Midbrain (tissue), 1 donor: ENCODE measurements at regions not wholly inside any gene's neighbourhood (a gene's known extent, or its start where the extent isn't known, plus 50 kb on each side); places are given as distances from the start of the nearest gene placed in this dataset.

Experiments
- DNase-seq: peaks from one replicate; lab custom pipeline; 2025; lab: John Stamatoyannopoulos, UW

DNA sequence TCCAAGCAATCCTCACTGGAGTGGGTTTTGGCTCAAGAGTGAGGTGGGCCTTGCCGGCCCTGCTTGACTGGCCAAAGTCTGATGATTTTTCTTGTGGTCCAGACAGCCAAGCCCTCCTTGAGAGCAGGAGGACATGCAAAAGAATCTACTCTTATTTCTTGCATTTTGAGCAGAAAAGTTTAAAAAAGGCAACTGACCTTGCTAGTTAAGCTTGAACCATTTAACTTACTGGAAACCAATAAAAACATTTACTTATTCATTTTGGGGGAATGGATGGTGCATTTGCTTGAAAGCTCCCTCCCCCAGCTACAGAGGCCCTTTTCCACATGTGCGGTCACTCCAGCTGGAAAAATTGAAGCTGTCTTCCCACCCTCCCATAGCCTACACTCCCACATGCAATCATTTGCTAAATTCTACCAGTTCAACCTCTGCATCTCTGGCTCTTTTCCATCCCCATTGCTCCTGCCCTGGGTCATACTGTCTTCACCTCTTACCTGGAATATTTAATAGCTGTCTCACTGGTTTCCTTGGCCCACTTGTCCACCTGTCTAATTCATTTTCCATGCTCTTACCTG, 527.9 kb downstream of the DHX35 start:
- DNase-seq: no peak

DNA sequence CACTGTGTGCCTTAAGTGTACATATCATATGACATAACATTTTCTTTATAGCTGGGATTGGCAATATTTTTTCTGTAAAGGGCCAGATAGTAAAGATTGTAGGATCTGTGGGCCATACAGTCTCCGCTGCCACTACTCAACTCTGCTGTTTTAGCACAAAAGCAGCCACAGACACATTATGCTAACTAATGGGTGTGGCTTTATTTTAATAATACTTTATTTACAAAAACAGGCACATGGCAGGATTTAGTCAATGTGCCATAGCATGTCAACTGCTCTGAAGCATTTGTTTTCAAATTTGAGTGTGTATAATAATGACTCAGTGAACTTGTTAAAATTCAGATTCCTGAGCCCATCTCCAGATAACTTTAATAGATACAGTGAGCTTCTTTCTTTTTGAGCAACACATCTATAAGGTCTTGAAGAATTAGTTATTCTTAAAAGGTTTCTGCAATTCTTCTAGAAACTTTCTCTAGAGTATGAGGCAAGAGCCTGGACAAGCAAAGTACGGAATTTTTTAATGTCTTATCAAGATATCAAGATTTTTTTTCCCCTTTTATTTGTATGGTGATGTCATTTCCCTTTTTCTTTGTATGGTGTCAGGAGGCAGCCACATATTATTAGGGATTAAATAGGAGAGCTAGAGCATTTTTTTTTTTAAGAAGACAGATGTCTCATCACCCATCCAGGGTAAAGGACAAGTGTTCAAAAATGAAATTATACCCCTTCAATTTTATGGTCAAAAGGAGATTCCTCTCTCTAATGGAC, 518.3 kb downstream of the DHX35 start:
- no peak for DNase-seq

DNA sequence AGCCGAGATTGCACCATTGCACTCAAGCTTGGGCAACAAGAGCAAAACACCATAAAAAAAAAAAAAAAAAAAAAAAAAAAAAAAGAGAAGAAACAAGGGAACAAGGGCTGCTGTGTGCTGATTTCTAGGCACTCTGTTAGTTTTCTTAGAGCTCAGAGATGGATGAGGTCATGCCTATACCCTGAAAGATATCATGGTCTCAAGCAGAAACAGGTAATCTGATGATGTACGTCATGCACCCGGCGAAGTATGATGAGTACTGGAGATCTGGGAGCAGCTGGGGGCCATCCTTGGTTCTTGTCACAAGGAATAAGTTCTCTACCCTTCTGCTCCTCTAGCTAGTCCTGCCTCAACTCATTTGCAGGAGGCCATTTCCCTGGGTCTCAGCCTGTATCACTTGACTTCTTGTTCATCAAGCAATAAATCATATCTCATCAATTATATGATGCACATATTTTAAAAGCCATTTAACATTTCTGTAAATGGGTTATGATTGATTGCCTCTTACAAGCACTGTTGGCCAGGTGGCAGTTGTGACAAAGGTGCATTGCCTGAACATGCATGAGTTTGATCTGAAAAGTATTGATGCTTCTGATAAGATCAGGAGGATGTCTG, 517.2 kb downstream of the DHX35 start:
- DNase-seq: no peak

DNA sequence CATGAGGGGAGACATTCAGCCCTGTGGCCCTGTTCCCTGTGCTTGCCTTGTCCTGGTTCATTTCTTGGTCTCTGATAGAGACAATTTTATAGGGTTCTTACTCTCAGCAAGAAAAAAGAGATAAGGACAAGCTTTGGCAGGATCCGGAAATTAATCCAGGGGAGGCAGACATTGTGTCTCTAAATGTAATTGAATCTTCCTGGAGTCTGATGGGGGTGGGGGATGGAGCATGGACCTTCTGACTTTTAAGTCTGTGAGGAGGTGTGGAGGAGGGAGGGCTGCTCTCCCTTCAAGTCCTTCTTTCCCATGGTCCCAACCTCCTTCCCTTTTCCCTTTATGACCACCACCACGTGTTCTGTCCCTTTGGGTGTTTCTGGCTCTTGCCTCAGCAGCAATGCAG, 512.7 kb downstream of the DHX35 start:
- no peak for DNase-seq

DNA sequence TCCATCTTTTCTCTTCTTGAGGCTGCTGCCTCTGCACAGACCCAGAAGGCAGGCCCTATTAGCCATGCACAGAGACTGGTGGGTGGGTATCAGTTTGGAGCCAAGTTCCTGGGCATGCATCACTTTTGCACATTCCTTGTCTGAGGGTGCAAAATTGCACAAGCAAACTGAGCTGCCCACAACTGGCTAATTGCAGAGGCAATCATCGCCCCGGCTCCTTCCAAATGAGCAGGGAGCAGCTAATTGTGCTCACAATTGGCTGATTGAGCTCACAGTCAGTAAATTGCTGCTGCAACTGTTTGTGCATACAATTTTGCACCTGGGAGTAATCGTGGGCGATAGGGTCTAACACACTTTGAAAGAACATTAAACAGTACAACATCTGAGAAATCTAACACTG, 511.4 kb downstream of the DHX35 start:
- no peak for DNase-seq

DNA sequence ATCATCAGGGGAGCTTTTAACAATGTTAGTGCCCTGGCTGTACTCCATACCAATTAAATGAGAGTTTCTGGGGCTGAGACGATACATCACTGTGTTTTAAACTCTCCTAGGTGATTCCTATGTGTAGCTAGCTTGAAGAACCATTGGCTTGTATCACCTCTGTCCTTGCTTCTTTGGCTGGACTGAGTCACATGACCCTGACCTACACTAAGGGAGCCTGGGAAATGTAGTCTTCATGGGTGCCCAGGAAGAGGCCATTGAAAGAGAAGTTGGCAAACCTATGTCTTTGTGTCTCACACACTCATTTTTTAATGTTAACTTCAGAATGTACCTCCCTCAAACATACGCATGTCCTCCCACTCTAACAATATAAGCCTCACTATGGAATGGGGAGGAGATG, 506.6 kb downstream of the DHX35 start:
- DNase-seq: no peak

DNA sequence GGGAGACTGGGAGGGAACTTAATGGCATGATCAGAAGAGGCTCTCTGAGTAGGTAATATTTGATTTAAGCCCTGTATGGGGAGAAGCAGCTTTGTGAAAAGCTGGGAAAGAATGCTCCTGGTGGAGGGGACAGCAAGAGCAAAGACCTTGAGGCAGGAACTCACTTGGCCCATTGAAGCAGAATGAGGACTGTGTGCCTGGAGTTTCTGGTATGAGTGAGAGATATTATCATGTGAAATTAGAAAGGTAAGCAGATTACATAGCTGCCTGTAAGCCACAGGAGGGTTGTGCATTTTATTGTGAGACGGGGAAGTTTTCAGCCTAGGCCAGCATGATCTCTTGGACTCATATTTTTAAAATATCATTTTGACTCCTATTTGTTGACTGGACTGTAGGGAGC, 502.1 kb downstream of the DHX35 start:
- DNase-seq: no peak

DNA sequence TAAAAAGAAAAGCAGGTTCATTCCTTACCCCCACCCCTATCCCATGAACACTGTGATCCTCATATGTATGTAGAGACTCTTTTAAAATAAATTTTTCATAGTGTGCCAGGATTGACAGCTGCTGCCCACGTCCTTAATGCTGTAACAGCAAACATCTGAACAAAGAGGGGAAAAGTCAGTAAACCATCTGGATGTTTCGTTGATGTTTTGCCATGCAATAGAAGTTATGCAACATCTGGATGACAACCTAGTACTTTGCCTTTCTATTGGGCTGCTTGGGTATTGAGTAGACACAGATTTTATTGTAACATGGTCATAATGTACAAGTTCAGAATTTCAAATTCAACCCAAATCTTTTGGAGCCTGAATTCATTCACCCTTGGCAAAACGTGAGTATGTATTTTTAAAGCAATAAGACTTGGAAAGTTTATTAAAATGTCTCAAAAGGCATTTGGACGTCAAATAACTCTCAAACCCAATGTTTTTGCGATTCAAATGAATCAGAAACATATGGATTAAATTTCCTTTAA, 500.3 kb downstream of the DHX35 start:
- no peak for DNase-seq

DNA sequence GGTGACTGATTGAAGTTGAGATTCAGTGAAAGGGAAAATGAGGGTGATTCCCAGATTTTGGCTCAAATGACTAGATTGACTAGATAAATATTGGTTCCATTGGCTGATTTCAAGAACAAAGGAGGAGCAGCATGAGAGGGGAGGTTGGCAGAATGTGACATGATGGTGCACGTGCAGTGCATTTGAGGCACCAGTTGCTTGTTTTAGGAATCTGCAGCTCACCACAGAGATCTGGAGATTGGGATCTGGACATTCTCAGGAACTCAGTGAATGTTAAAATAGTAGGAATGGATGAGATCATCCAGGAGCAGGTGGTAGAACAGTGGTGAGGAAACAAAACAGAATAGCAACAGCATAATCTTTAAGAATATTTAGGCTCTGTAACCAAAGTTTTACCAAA, 496.3 kb downstream of the DHX35 start:
- DNase-seq: no peak

DNA sequence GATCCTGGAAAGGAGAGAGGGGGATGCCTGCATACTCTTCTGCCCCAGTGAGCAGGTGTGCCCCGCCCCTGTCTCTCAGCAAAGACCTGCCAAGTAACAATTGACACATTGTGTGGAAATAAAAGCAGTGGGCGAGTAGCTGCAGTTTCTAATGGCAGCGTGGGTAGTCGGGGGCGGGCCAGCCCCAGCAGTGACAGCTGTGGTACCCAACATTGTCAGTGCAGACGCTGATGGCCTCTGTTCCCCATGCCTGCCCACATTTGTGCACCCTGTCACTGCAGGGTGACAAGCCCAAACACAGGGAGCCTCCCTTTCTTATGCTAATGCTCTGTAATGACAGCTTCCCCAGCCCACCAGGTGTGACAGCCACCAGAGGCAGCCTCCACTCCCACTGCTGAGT, 491.7 kb downstream of the DHX35 start:
- no peak for DNase-seq

DNA sequence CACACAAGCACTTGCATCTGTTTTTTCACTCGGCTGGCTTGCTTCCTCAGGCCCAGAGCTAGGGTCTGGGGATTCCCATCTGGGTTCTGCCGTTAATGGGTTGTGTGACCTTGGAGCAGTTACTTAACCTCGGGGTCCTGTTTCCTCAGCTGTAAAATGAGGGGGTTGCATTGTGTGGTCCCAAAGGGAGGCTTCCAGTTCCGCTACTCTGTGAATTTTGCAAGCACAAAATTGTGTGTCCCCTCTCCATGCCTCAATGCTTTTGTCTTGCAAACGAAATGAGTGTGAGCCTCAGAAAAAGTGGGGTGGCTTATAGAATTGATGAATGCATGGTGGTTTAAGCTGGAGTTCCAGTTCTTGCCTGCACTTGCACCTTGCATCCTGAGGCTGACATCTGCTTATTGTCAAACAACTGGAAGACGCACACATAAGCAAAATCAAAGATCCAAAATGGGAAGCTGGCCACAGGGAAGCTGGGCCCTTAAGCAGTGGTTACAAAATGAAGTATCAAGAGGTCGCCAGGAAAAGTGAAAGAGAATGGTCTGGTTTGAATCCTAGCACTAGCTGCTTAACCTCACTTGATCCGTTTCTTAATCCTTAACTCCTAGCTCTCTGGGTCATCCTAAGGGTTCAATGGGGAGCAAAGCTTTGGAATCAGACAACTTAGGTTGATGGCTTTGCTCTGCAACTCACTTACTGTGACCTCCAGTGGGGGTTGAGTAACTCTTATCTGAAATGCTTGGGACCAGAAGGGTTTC, 490.6 kb downstream of the DHX35 start:
- DNase-seq: no peak

DNA sequence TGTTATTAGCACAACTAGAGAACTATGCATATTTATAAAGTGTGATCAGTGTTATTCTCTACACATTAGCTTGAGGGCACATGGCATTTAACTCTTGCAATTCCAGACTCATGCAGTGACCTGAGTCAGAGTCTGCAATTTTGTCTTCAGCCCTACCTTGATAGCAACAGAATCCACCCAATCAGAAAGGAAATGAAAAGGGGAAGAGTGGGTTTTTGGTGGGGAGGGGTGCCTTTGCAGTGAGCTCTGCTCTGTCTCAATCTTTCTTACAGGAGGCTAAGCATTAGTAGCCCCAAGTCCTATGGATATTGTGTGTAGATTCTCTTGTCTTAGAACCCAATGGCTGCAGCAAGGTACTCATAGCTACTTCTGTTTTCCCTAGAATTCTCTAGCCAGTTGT, 489.2 kb downstream of the DHX35 start:
- DNase-seq: no peak

DNA sequence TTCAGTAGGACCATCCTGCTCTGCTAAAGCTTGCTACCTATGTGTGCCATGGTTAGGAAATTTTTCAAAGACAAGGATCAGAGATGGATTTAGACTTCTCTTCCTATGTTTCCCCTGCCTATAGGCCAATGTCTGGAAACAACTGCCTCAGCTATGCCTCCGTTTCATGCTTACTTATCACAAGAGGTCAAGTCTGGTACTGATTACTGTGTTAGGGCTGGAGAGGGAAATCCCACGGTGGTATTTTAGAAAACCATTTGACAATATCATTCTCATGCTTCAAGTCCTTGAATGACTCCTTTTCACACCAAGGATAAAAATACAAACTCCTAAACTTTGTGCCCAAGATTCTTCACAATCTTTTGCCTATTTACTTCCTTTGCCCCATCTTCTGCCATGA, 484.3 kb downstream of the DHX35 start:
- no peak for DNase-seq

DNA sequence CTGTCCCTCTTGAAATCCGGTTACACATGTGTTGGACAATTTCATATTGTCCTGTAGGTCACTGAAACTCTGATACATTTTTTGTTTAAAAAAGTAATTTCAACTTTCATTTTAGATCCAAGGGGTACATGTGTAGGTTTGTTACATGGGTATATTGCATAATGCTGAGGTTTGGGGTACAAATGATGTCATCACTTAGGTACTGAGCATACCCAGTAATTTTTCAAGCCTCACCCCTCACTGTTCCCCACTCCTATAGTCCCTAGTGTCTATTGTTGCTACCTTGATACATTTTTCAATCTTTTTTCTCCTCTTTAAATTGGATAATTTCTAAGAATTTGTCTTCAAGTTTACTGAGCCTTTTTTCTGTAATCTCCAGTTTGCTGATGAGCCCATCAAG, 483.0 kb downstream of the DHX35 start:
- no peak for DNase-seq

DNA sequence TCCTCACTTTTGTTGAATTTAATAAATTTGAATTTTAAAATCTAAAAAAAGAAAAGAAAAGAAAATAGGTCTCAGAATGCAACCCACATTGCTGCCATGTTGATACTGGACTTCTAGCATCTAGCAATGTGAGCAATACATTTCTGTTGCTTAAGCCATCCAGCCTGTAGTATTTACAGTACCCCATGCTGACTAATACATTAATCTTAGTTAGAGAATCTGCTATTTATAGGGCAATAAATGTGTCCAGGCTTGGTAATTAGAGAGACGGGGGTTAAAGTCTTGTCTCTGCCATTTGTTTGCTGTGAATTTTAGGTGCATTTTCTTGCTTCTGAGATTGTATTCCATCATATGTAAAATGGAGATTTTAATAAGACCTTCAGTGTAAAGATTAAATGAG, 471.3 kb downstream of the DHX35 start:
- DNase-seq: no peak

DNA sequence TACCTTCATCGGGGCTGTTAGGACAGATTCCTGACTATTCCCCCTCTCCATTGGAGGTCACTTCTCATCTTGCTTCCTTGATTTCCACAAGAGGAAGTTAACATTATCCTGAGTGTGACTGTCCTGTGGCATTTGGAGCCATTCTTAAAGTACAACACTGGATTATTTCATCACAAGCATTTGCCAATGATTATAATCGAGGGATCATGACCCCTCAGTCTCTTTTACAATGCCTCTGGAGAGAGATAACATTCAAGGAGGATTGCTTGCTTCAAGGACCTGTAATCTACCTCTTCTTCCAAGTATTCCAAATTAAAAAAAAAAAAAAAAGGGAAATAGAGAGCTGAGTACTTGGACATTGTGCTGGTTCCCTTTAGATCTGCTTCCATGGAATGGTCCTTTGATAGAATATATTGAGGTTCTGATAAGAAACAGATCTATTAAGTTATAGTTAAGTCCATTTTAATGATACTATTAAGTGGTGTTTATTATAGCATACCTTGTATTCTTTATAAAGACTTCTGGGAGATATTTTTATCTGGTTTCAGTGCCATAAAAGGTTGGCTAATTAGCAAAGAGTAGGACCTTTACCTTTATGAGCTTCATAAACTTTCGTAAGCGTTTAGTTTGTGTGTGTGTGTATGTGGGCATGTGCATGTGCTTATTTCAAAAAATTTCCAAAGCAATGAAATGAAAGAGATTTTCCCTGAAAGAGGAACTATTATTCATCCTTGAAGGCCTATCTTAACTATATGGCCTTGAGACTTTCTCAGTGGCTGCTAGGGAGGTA, 469.1 kb downstream of the DHX35 start:
- DNase-seq: no peak

DNA sequence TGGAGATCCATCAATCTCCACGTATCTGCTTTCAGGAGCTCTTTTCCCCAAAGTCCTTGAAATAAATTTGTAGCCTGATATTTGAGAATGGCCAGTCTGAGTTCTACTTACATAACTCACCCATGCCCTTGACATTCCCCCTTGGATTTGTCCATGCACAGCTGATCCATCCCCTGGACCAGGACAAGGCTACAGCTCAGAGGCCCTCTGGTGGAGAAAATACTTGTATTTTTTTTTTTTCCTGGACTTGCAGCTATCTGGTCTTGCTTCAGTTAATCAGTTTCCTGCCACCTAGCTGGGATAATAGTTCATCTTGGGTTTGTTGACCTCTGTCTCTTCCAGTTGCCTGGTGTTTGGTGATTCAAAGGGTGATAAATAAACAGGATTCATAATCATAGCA, 467.6 kb downstream of the DHX35 start:
- no peak for DNase-seq

DNA sequence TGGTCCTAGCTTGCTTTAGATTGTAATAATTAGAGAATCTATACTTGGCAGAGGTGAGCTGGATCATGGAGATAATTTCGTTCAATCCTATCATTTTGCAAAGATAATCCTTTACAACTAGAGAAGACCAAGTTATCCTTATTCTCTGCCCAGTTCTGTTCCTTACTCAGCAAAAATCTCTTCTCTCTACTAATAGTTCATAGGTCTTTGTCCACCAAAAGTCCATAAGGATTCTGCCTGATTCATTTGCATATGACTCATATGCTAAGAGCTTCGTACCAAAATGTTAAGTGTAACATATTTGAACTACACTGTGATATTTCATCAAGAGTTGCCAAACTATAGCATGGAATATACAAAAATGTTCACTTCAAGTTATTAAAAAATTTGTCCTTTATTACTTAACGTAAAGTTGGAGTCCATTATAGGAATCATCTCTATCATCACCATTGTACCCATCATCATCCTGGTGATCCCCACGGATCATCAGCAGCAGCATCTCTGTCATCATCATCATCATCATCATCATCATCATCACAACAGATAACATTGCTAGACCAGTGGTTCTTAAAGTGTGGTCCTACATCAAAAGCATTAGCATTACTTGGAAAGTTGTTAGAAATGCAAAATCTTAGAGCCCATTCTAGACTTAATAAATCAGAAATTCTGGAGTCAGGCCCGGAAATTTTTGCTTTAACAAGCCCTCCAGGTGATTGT, 463.0 kb downstream of the DHX35 start:
- no peak for DNase-seq

DNA sequence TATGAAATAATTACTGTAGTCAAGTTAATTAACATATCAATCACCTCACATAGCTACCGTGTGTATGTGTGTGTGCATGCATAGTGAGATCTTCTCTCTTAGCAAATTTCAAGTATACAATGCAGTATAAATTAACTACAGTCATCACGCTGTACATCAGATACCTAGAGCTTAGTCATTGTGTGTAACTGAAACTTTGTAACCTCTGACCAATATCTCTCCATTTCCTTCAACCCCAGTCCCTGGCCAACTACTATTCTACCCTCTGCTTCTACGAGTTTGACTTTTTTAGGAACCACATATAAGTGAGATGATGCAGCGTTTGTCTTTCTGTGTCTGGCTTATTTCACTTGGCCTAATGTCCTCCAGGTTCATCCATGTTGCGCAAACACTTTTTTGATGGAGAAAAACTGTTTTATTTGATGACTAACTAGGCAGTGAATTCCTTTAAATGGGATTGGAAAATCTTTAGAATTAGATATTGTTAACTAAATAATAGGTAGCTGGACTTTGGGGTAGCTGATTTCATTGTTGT, 459.5 kb downstream of the DHX35 start:
- DNase-seq: no peak

DNA sequence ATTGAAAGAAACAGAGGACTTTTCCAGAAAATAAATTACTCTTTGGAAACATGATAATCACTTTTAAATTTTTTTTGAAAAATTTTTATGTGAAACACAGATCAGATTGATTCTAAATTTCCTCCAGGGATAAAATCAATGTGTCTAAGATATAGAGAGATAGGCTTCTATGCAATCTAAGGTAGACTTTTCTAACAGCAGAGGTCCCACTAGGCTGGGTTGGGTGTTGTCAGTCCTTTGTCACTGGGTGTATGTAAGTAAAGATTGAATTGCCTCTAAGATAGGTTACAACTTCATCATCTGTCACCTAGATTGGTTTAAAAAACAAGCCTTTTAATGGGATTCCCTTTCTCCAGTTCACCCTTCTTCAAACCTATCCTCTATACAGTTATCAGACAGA, 449.9 kb downstream of the DHX35 start:
- no peak for DNase-seq

DNA sequence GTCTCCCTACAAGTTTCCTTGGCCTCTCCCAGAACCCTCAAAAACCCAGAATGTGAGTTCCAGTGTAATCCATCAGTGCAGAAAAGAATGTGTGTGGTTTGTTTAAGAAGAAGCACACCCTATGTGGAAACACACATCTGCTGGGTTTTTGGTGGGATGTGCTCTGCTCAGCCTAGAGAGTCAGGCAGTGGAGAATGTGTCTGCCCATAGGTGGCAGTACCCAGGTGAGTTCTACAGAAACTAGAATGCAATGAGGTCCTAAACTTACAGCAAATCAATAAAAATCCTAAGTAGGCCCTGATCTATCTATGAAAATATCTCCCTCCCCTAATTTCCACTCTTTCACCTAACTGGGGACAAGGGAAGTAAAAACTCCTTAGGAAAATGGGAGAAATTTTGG, 437.3 kb downstream of the DHX35 start:
- no peak for DNase-seq
